ENCODE measurements at regions not wholly inside any gene's neighbourhood (a gene's known extent, or its start where the extent isn't known, plus 50 kb on each side); places are given as distances from the start of the nearest gene placed in this dataset.
A peak's percentile ranks its signal among the peaks of the same experiment; 100 is the strongest.

- no peak for DNase-seq (ENCODE audit: low read depth in 4 of 4, low spot score in 2 of 4)
Measured at GRCh38 chr5:63570752-63571151, 391.5 kb downstream of the HTR1A start.

GRCh38 chr5:63564789-63565188 lies 397.5 kb downstream of the HTR1A start:
- DNase-seq (ENCODE audit: low read depth in 4 of 4, low spot score in 2 of 4) = no peak

GRCh38 chr5:63563008-63563917 lies 399.0 kb downstream of the HTR1A start:
- DNase-seq (ENCODE audit: low read depth in 4 of 4, low spot score in 2 of 4) = no peak

- no peak for DNase-seq (ENCODE audit: low read depth in 4 of 4, low spot score in 2 of 4)
Measured at GRCh38 chr5:63555874-63556273, 406.4 kb downstream of the HTR1A start.

GRCh38 chr5:63554191-63554590 lies 408.1 kb downstream of the HTR1A start:
- no peak for DNase-seq (ENCODE audit: low read depth in 4 of 4, low spot score in 2 of 4)

GRCh38 chr5:63553073-63553472 lies 409.2 kb downstream of the HTR1A start:
- DNase-seq (ENCODE audit: low read depth in 4 of 4, low spot score in 2 of 4) = no peak

GRCh38 chr5:63535840-63536602 lies 426.2 kb downstream of the HTR1A start:
- DNase-seq (ENCODE audit: low read depth in 4 of 4, low spot score in 2 of 4) = no peak

- DNase-seq (ENCODE audit: low read depth in 4 of 4, low spot score in 2 of 4) = no peak
Measured at GRCh38 chr5:63524281-63524680, 438.0 kb downstream of the HTR1A start.

GRCh38 chr5:63516006-63516405 lies 446.2 kb downstream of the HTR1A start:
- no peak for DNase-seq (ENCODE audit: low read depth in 4 of 4, low spot score in 2 of 4)

GRCh38 chr5:63500242-63500641 lies 462.0 kb downstream of the HTR1A start:
- DNase-seq (ENCODE audit: low read depth in 4 of 4, low spot score in 2 of 4) = no peak

GRCh38 chr5:63495225-63495624 lies 467.0 kb downstream of the HTR1A start:
- DNase-seq (ENCODE audit: low read depth in 4 of 4, low spot score in 2 of 4) = no peak

GRCh38 chr5:63483338-63483737 lies 478.9 kb downstream of the HTR1A start:
- no peak for DNase-seq (ENCODE audit: low read depth in 4 of 4, low spot score in 2 of 4)

GRCh38 chr5:63473335-63473967 lies 488.8 kb downstream of the HTR1A start:
- DNase-seq (ENCODE audit: low read depth in 4 of 4, low spot score in 2 of 4) = no peak

GRCh38 chr5:63456279-63456678 lies 506.0 kb downstream of the HTR1A start:
- no peak for DNase-seq (ENCODE audit: low read depth in 4 of 4, low spot score in 2 of 4)

GRCh38 chr5:63451188-63451587 lies 511.1 kb downstream of the HTR1A start:
- DNase-seq (ENCODE audit: low read depth in 4 of 4, low spot score in 2 of 4) = no peak

- DNase-seq (ENCODE audit: low read depth in 4 of 4, low spot score in 2 of 4) = no peak
Measured at GRCh38 chr5:63439537-63439936, 522.7 kb downstream of the HTR1A start.

- no peak for DNase-seq (ENCODE audit: low read depth in 4 of 4, low spot score in 2 of 4)
Measured at GRCh38 chr5:63409737-63410136, 552.5 kb downstream of the HTR1A start.

- no peak for DNase-seq (ENCODE audit: low read depth in 4 of 4, low spot score in 2 of 4)
Measured at GRCh38 chr5:63408984-63409383, 553.3 kb downstream of the HTR1A start.

- peak; percentile 13 to 45 (median 18) for DNase-seq (ENCODE audit: low read depth in 4 of 4, low spot score in 2 of 4)
Measured at GRCh38 chr5:63401436-63402046, 560.7 kb downstream of the HTR1A start.

GRCh38 chr5:63400079-63400478 lies 562.2 kb downstream of the HTR1A start:
- no peak for DNase-seq (ENCODE audit: low read depth in 4 of 4, low spot score in 2 of 4)

- DNase-seq (ENCODE audit: low read depth in 4 of 4, low spot score in 2 of 4) = no peak
Measured at GRCh38 chr5:63398346-63398745, 563.9 kb downstream of the HTR1A start.

Data from left renal cortex interstitium (tissue), 4 donors.